Lower lobe of right lung (tissue), 2 donors: ENCODE measurements at regions not wholly inside any gene's neighbourhood (a gene's known extent, or its start where the extent isn't known, plus 50 kb on each side); places are given as distances from the start of the nearest gene placed in this dataset.

Source experiments
- ATAC-seq, 2 donors: fragments of 200-7000 bp; cut with Tn5 transposase; one replicate each; pipeline ENCODE4 v1.9.1; 2020 to 2022; ENCODE audit warnings: mild to moderate bottlenecking in 2 of 2, moderate library complexity in 2 of 2
- DNase-seq: peaks from one replicate; pipeline ENCODE4 v3.0.0-alpha.2; 2020
- H3K27ac ChIP-seq: fragments of 200-600 bp; one replicate; pipeline ENCODE4 v1.8.0; 2022
- H3K27me3 ChIP-seq: fragments of 200-600 bp; one replicate; pipeline ENCODE4 v1.8.0; 2022; ENCODE audit warnings: low read depth
- H3K36me3 ChIP-seq: fragments of 200-600 bp; one replicate; pipeline ENCODE4 v1.8.0; 2022; ENCODE audit warnings: mild to moderate bottlenecking
- H3K4me1 ChIP-seq: fragments of 200-600 bp; one replicate; pipeline ENCODE4 v1.8.0; 2022
- H3K4me3 ChIP-seq: fragments of 200-600 bp; one replicate; pipeline ENCODE4 v1.8.0; 2022; ENCODE audit warnings: mild to moderate bottlenecking
- H3K9me3 ChIP-seq: fragments of 200-600 bp; one replicate; pipeline ENCODE4 v1.8.0; 2022
- intact Hi-C: fragments of 100-400 bp; cut with DNase I; formaldehyde crosslinking; loops from one replicate; pipeline ENCODE4 v1.11.0; 2022
- TF ChIP-seq, protein P1 (sequence below): fragments of 200-600 bp; IDR thresholded peaks from one replicate; pipeline ENCODE4 v1.8.0; 2022; ENCODE audit warnings: antibody characterized with exemption, mild to moderate bottlenecking
- donor health status: DM: no; HTN: yes; CAD: no; lungs with severe emphysema.

DNA sequence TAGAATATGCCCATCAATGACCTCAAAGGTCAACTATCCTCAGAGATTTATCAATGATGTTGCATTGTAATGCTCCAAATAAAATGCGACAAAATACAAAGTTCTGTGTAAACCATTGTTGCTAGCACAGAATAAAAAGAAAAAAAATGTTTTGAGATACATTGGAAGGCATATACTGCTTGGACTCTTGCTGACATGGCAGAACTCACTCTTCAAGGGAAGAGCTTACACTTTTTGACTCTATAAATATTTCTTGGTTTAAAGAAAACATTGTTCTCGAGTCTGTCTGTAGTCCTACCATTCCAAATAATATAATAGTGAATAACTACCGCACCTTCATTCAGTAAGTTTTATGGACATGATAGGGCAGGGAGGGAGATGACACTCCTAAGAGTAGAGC lies 178.7 kb upstream of the RSPO3 start:
- TF ChIP-seq, protein P1, sequence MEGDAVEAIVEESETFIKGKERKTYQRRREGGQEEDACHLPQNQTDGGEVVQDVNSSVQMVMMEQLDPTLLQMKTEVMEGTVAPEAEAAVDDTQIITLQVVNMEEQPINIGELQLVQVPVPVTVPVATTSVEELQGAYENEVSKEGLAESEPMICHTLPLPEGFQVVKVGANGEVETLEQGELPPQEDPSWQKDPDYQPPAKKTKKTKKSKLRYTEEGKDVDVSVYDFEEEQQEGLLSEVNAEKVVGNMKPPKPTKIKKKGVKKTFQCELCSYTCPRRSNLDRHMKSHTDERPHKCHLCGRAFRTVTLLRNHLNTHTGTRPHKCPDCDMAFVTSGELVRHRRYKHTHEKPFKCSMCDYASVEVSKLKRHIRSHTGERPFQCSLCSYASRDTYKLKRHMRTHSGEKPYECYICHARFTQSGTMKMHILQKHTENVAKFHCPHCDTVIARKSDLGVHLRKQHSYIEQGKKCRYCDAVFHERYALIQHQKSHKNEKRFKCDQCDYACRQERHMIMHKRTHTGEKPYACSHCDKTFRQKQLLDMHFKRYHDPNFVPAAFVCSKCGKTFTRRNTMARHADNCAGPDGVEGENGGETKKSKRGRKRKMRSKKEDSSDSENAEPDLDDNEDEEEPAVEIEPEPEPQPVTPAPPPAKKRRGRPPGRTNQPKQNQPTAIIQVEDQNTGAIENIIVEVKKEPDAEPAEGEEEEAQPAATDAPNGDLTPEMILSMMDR = no peak
- ATAC-seq (no peak), DNase-seq (no peak)
- Histone ChIP-seq H3K9me3 (no peaks in the 10 kb centered on the region), H3K27ac (no peak overlapping the region), H3K27me3 (no peaks in the 10 kb centered on the region), H3K4me1 (no peaks in the 10 kb centered on the region), H3K36me3 (no peaks in the 10 kb centered on the region), H3K4me3 (no peak overlapping the region)
- intact Hi-C loops = no loop called here

- H3K36me3 ChIP-seq = no peaks in the 10 kb centered on the region
- intact Hi-C loops = no loop called here
- no peak overlapping the region for H3K27ac ChIP-seq
- no peak overlapping the region for H3K4me3 ChIP-seq
- ATAC-seq (no peak), DNase-seq (no peak)
- no peaks in the 10 kb centered on the region for H3K4me1 ChIP-seq
- H3K27me3 ChIP-seq = no peaks in the 10 kb centered on the region
- no peaks in the 10 kb centered on the region for H3K9me3 ChIP-seq
- TF ChIP-seq, protein P1 = no peak
Measured at GRCh38 chr6:126941751-126942150, 176.7 kb upstream of the RSPO3 start.

DNA sequence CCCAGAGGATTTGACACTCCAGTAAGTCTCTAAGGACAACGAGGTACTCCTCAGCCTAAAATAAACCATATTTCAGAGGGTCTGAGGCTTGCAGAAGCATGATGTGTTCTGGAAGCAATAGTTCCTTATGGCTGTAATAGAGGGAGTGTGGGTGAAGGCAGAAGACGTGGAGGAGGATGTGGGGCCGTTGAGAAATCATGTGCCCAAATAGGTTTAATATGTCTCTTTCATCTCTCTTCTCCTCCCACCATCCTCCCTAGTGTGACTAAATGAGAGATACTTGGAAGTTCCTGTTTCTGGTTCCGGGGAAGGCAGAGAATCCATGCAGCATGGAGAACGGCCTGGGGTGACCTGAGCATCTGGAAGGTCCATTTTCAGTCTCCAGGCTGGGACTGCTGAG lies 174.0 kb upstream of the RSPO3 start:
- DNase-seq (no peak), ATAC-seq (no peak)
- Histone ChIP-seq H3K4me1 (no peaks in the 10 kb centered on the region), H3K4me3 (no peak overlapping the region), H3K27ac (no peak overlapping the region), H3K9me3 (no peaks in the 10 kb centered on the region), H3K27me3 (no peaks in the 10 kb centered on the region), H3K36me3 (no peaks in the 10 kb centered on the region)
- intact Hi-C loops = no loop called here
- TF ChIP-seq, protein P1 = no peak

DNA sequence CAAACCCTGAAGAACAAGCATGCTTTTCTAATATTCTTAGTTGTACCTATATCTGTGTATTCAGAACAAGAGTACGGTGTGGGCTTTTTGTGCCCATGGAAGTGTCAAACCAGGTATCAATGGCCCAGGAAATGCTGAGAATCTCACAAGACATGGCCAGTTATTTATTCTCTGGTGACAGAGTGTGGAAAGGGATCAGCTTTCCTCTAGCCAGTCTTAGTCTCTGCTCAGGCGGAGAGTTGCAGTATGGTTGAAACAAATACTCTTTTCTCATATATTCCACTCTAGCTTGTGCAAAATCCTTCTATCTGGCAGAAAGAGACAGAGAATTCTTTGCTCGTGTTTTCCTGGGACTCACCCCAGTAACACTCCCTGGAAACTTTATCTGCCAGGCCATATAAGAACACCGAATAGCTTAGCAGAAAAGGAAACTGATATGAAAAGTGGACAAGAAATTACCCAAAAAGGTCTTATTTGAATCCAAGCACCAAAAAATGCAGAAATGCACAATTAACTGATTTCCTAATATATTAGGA lies 173.3 kb upstream of the RSPO3 start:
- H3K36me3 ChIP-seq = no peaks in the 10 kb centered on the region
- intact Hi-C loops = no loop called here
- H3K27me3 ChIP-seq = no peaks in the 10 kb centered on the region
- no peak overlapping the region for H3K4me3 ChIP-seq
- H3K27ac ChIP-seq = no peak overlapping the region
- H3K4me1 ChIP-seq = no peaks in the 10 kb centered on the region
- TF ChIP-seq, protein P1 = no peak
- DNase-seq (no peak), ATAC-seq (no peak)
- H3K9me3 ChIP-seq = no peaks in the 10 kb centered on the region

DNA sequence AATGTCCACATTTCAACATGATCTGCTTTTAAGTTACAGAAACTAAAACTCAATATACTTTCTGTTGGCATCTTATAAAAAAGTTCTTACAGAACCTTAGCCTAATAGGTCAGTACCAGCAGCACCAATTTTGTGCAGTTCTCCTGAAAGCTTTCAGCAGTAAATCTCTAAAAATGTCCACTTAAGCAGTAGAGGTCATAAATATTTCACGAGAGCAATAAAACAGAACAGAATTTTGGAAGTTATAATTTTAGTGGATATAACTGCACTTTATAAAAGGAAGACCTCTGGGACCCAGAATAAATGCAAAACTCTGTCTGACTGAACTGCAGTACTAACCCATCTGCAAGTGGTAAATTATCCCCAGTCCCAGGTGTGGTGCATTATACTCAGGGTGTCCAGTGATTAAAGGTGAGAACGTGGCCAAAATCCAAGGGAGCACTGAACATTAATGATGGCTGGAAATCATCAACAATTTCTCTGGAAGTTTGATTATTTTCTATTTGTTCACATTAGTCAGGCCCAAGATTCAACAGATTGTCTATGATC lies 172.6 kb upstream of the RSPO3 start:
- TF ChIP-seq, protein P1 = no peak

DNA sequence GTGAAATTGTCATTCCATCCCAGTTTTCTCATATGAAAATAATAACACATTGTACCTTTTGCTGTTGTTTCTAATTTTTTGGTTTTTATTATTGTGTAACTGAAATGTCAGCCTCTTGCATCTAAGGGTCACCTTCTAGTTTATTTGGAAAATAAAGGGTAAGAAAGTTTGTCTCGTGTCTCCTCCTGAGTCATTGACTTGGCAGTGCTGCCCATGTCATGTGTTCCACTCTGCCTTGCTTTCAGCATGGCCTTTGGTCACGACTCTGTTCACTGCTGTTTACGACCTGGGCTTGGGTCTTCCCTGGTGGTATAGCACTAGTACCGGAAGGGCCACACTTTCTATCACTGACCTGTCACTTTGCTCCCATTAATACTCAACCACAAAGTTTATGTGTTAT lies 171.4 kb upstream of the RSPO3 start:
- intact Hi-C loops = no loop called here
- TF ChIP-seq, protein P1 = no peak
- ATAC-seq = no peak
- DNase-seq = no peak
- H3K9me3 ChIP-seq = no peaks in the 10 kb centered on the region
- H3K36me3 ChIP-seq = no peaks in the 10 kb centered on the region
- H3K4me1 ChIP-seq = no peaks in the 10 kb centered on the region
- no peak overlapping the region for H3K4me3 ChIP-seq
- no peaks in the 10 kb centered on the region for H3K27me3 ChIP-seq
- H3K27ac ChIP-seq = no peak overlapping the region

More for the DNA sequence above, 172.6 kb upstream of the RSPO3 start:
- Histone ChIP-seq H3K27ac (no peak overlapping the region), H3K36me3 (no peaks in the 10 kb centered on the region), H3K4me3 (no peak overlapping the region), H3K9me3 (no peaks in the 10 kb centered on the region), H3K4me1 (no peaks in the 10 kb centered on the region), H3K27me3 (no peaks in the 10 kb centered on the region)
- DNase-seq (no peak), ATAC-seq (no peak)
- intact Hi-C loops = no loop called here
